ENCODE measurements at regions not wholly inside any gene's neighbourhood (a gene's known extent, or its start where the extent isn't known, plus 50 kb on each side); places are given as distances from the start of the nearest gene placed in this dataset.

DNA sequence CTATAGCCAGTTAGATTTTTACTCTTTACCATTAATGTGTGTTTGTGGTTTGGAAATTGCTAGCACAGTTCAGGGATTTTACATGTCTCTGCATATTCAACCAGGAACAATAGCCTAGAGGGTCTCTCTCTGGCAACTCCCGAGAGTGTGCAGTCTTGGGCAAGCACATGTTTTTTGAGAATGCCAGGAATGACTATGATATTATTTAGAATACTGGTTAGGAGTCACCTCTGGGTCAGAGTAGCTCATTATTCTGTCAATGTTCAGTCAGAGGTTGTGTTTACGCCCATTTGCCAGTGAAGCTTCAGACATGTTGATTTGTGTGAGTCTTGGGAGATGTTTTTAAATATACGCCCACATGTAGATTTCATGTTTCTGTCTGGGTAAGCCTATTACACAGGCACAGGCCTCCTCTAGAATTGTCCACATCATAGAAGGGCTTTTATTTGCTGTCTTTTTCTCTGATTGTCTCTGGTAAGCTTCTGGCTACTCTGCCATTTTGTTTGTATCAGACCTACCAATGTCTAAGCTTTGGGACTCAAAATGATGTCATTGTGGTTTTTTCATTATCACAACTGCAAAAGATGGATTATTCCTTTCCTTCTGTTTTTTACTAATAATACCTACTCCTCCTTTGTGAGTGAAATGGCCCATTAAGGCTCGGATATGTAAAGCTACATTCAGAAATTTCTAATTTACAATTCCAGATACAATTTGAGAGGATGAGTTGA lies 203.1 kb upstream of the PPFIA2 start:
- no peak overlapping the region for H3K27ac ChIP-seq

GRCh38 chr12:81958406-81958805 lies 199.3 kb upstream of the PPFIA2 start:
- TF ChIP-seq CTCF (conservative IDR thresholded peaks at IDR 0.05), result no peak
- H3K27ac ChIP-seq, result no peak overlapping the region

More for the DNA sequence above, 203.1 kb upstream of the PPFIA2 start:
- TF ChIP-seq CTCF (conservative IDR thresholded peaks at IDR 0.05), result no peak

GRCh38 chr12:81957631-81958030 lies 198.5 kb upstream of the PPFIA2 start:
- no peak for TF ChIP-seq CTCF (conservative IDR thresholded peaks at IDR 0.05)
- H3K27ac ChIP-seq, result no peak overlapping the region

DNA sequence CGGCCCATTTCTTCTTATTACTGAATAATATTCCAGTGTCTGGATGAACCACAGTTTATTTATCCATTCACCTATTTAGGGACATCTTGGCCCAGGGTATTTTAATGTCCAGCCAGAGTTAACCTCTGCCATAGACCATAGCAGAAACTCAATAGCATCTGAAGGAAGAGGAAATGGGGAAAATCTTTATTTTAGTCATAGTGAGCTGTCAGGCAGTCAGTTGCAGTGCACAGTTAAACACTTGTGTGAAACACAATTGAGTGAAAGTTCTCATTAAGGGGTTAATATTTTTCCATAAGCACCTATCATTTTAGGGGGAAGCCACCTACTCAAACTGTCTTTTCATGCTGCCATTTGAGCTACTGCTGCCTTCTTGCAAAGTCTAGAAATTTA lies 197.3 kb upstream of the PPFIA2 start:
- no peak overlapping the region for H3K27ac ChIP-seq

DNA sequence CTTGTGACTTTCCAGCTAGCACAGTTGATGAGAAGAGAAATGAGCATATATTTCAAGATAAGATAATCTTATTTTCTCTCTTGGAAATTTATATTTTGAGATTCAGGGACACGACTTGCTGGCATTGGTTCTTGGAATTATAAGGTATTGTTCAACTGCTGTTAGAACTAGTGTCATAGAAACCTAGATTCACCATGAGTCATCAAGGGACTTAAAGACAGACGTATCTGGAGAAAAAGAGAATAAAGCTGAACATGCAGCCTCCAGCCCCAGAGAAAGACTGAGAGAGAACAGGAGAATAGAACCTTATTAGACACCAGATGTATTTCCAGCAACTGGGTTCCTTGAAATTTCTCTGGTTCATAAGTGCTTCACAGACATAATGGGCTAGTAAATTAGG lies 194.4 kb upstream of the PPFIA2 start:
- TF ChIP-seq CTCF (conservative IDR thresholded peaks at IDR 0.05), result no peak
- no peak overlapping the region for H3K27ac ChIP-seq

More for the DNA sequence above, 197.3 kb upstream of the PPFIA2 start:
- no peak for TF ChIP-seq CTCF (conservative IDR thresholded peaks at IDR 0.05)

DNA sequence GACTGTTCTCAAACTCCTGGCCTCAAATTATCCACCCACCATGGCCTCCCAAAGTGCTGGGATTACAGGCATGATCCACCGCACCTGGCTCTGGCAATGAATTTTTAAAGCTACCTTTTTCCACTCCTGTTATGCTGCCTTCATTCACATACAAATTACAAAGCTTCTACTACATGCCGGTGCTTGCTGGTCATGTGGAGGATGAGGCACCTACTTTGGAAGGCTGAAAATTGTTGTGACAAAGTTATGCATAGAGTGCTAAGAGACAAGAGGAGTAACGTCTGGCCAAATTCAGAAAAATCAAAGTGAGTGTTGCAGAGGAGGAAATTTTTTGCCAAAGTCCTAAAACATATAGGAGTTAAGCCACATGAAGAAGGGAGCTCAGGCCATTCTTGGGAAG lies 191.7 kb upstream of the PPFIA2 start:
- H3K27ac ChIP-seq, result no peak overlapping the region
- no peak for TF ChIP-seq CTCF (conservative IDR thresholded peaks at IDR 0.05)

- H3K27ac ChIP-seq, result no peak overlapping the region
- no peak for TF ChIP-seq CTCF (conservative IDR thresholded peaks at IDR 0.05)
Observed at GRCh38 chr12:81949841-81950308, 190.7 kb upstream of the PPFIA2 start.

All from VCaP (cell line).